ENCODE measurements at regions not wholly inside any gene's neighbourhood (a gene's known extent, or its start where the extent isn't known, plus 50 kb on each side); places are given as distances from the start of the nearest gene placed in this dataset.

DNA sequence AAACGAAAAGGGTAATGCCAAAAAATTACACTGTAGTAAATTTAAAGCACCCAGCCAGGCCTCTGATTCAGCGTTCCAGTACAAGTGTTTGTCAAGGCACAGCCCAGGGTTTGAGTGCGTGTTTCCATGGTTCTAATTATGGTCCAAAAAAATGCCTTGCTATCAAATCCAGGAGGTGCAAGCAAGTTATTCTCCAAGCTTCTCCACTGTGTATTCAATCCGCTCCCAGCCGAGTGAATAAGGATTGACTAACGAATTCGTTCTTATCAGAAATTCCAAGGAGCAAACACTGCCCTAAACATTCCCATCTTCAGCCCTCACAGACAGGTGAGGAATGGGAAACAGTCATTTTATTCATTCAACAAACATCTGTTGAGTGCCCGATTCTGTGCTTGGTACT is 103.3 kb upstream of the WWC1 start:
- in situ Hi-C loops (cut with MboI; ENCODE audit: low sequenced_read_pairs in 4 of 4) (no loop called here), intact Hi-C loops (cut with DNase I; ENCODE audit: low total_unique reads) (no loop called here)
- no peak for TF ChIP-seq POLR2A (IDR thresholded peaks at IDR 0.05)
- TF ChIP-seq, protein P1, sequence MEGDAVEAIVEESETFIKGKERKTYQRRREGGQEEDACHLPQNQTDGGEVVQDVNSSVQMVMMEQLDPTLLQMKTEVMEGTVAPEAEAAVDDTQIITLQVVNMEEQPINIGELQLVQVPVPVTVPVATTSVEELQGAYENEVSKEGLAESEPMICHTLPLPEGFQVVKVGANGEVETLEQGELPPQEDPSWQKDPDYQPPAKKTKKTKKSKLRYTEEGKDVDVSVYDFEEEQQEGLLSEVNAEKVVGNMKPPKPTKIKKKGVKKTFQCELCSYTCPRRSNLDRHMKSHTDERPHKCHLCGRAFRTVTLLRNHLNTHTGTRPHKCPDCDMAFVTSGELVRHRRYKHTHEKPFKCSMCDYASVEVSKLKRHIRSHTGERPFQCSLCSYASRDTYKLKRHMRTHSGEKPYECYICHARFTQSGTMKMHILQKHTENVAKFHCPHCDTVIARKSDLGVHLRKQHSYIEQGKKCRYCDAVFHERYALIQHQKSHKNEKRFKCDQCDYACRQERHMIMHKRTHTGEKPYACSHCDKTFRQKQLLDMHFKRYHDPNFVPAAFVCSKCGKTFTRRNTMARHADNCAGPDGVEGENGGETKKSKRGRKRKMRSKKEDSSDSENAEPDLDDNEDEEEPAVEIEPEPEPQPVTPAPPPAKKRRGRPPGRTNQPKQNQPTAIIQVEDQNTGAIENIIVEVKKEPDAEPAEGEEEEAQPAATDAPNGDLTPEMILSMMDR (IDR thresholded peaks at IDR 0.05 in 4 of 5, conservative IDR thresholded peaks at IDR 0.05 in 1 of 5): no peak
- no peaks in the 10 kb centered on the region for H3K4me1 ChIP-seq
- no peak overlapping the region for H3K4me3 ChIP-seq
- no peaks in the 10 kb centered on the region for H3K27me3 ChIP-seq
- H3K9me3 ChIP-seq: no peaks in the 10 kb centered on the region
- ATAC-seq: no peak
- DNase-seq: no peak
- H3K36me3 ChIP-seq: no peaks in the 10 kb centered on the region
- H3K27ac ChIP-seq: no peak overlapping the region

DNA sequence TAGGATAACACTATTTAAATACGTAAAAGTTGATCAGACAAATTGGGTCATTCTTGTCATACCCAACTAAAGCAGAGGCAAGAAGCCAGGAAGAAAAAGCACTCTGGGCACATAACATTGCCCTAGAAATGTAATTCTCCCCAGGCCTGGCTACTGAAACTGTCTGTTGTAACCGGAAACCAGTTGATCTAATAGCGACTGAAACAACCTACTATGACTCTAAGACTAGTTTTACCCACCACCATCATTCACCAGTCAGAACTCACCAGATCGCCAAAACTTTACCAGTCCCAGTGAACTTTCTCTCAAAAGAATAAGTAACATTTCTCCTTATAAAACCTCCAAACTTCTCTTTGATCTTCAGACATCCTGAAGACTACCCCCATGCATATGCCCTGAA is 99.3 kb upstream of the WWC1 start:
- TF ChIP-seq, protein P1 (IDR thresholded peaks at IDR 0.05 in 4 of 5, conservative IDR thresholded peaks at IDR 0.05 in 1 of 5): no peak
- TF ChIP-seq POLR2A (IDR thresholded peaks at IDR 0.05): no peak
- H3K27ac ChIP-seq: no peak overlapping the region
- ATAC-seq (no peak), DNase-seq (no peak)
- no peaks in the 10 kb centered on the region for H3K4me1 ChIP-seq
- intact Hi-C loops (cut with DNase I; ENCODE audit: low total_unique reads) (no loop called here), in situ Hi-C loops (cut with MboI; ENCODE audit: low sequenced_read_pairs in 4 of 4) (no loop called here)
- no peaks in the 10 kb centered on the region for H3K36me3 ChIP-seq
- H3K4me3 ChIP-seq: no peak overlapping the region
- H3K9me3 ChIP-seq: no peaks in the 10 kb centered on the region
- no peaks in the 10 kb centered on the region for H3K27me3 ChIP-seq

DNA sequence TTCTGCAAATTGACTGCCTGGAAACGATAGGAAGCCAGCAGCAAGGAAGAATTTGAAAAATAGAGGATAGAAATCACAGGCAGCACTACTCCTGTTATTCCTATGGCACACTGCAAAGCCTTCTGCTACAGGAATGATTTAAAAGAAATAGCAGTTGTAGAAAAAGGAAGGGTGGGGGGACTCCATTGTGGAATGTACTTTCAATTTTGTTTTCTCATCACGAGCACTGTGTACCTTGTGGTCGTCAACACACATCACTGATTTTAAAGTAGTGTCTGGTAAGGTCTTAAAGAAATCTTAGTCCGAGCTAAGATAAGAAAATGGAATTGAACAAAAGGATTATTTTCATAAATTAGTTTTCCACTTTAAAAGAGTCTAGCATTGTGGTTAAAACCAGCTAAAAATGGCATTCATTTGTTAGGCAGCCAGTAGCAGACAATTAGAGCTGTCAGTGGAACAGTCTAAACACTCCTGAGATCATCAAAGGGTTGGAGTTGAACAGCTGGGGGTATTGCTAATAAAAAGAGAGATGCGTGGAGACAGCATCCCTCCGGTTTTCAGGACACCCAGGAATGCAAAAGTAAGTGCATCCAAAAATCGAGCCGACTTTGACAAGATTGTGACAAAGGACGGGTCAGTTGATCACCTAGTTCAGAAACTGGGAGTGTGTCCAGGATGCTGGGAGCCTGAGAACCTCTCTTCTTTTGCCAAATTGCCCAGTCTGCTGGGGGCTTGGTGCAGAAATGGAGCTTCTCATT is 97.8 kb upstream of the WWC1 start:
- Histone ChIP-seq H3K9me3 (no peaks in the 10 kb centered on the region), H3K27me3 (no peaks in the 10 kb centered on the region), H3K4me1 (no peaks in the 10 kb centered on the region), H3K27ac (no peak overlapping the region), H3K4me3 (no peak overlapping the region), H3K36me3 (no peaks in the 10 kb centered on the region)
- intact Hi-C loops (cut with DNase I; ENCODE audit: low total_unique reads): no loop called here
- in situ Hi-C loops (cut with MboI; ENCODE audit: low sequenced_read_pairs in 4 of 4): no loop called here
- TF ChIP-seq, protein P1 (IDR thresholded peaks at IDR 0.05 in 4 of 5, conservative IDR thresholded peaks at IDR 0.05 in 1 of 5): no peak
- no peak for TF ChIP-seq POLR2A (IDR thresholded peaks at IDR 0.05)
- DNase-seq: no peak
- no peak for ATAC-seq

DNA sequence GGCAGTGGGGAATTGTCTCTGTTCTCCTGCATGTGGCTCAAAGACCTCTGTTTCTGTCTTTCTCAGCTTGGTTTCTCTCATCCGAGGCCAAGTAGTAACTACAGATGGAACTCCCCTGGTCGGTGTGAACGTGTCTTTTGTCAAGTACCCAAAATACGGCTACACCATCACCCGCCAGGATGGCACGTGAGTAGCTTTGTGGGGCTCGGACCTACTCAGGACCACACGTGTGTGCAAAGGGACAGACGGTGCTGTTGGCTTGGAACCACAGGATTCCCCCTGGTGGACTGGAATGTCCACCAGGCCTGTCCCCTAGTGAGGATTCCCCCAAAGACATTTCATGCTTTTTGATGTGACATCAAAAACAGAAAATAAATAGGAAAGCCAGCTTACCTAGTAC is 96.3 kb upstream of the WWC1 start:
- Histone ChIP-seq H3K27me3 (no peaks in the 10 kb centered on the region), H3K36me3 (no peaks in the 10 kb centered on the region), H3K4me1 (no peaks in the 10 kb centered on the region), H3K27ac (no peak overlapping the region), H3K4me3 (no peak overlapping the region), H3K9me3 (no peaks in the 10 kb centered on the region)
- in situ Hi-C loops (cut with MboI; ENCODE audit: low sequenced_read_pairs in 4 of 4) (no loop called here), intact Hi-C loops (cut with DNase I; ENCODE audit: low total_unique reads) (no loop called here)
- DNase-seq (no peak), ATAC-seq (no peak)
- no peak for TF ChIP-seq POLR2A (IDR thresholded peaks at IDR 0.05)
- TF ChIP-seq, protein P1 (IDR thresholded peaks at IDR 0.05 in 4 of 5, conservative IDR thresholded peaks at IDR 0.05 in 1 of 5): no peak

DNA sequence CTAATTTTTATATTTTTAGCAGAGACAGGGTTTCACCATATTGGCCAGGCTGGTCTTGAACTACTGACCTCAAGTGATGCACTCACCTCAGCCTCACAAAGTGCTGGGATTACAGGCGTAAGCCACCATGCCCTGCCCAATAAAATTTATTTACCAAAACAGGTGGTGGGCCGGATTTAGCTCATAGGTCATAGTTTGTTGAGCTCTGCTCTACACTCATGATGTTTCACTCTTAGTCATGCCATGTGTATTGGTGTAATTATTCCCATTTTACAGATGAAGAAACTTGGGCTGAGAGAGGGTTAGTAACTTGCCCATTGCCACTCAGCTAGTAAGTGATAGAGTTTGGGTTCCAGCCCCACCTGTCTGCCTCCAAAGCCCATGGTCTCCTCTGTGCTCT is 93.1 kb upstream of the WWC1 start:
- no peaks in the 10 kb centered on the region for H3K27me3 ChIP-seq
- no peak for TF ChIP-seq POLR2A (IDR thresholded peaks at IDR 0.05)
- TF ChIP-seq, protein P1 (IDR thresholded peaks at IDR 0.05 in 4 of 5, conservative IDR thresholded peaks at IDR 0.05 in 1 of 5): no peak
- intact Hi-C loops (cut with DNase I; ENCODE audit: low total_unique reads) (no loop called here), in situ Hi-C loops (cut with MboI; ENCODE audit: low sequenced_read_pairs in 4 of 4) (no loop called here)
- ATAC-seq: no peak
- H3K4me1 ChIP-seq: no peaks in the 10 kb centered on the region
- no peak overlapping the region for H3K4me3 ChIP-seq
- DNase-seq: no peak
- H3K36me3 ChIP-seq: no peaks in the 10 kb centered on the region
- no peaks in the 10 kb centered on the region for H3K9me3 ChIP-seq
- H3K27ac ChIP-seq: no peak overlapping the region

Measured in gastrocnemius medialis (tissue), 4 donors.